ENCODE measurements at regions not wholly inside any gene's neighbourhood (a gene's known extent, or its start where the extent isn't known, plus 50 kb on each side); places are given as distances from the start of the nearest gene placed in this dataset.

- H3K9me3 ChIP-seq (ENCODE audit: control insufficient read depth, insufficient read depth, low read depth, low read length), result no peaks in the 10 kb centered on the region
- POLR2A ChIA-PET, result no interaction called here
- H3K36me3 ChIP-seq (ENCODE audit: control insufficient read depth in 2 of 2, insufficient read depth in 1 of 2, low read length in 2 of 2), result no peaks in the 10 kb centered on the region
- H3K27ac ChIP-seq (ENCODE audit: extremely low read depth, low read depth, low read length), result no peak overlapping the region
- H3K4me3 ChIP-seq (ENCODE audit: low read depth, low read length), result no peak overlapping the region
- H3K4me1 ChIP-seq (ENCODE audit: control insufficient read depth, insufficient read depth, low read length), result no peaks in the 10 kb centered on the region
- TF ChIP-seq ZSCAN4 (tag by site-specific recombination; IDR thresholded peaks at IDR 0.05) (no peak), TCF7L2 (IDR thresholded peaks at IDR 0.05; ENCODE audit: borderline replicate concordance, low read depth, low read length) (no peak), HIC1 (tag by site-specific recombination; IDR thresholded peaks at IDR 0.05) (no peak), ZNF426 (tag by site-specific recombination; IDR thresholded peaks at IDR 0.05) (no peak), ZNF664 (tag by site-specific recombination; IDR thresholded peaks at IDR 0.05) (no peak), KLF7 (tag by site-specific recombination; IDR thresholded peaks at IDR 0.05; ENCODE audit: borderline replicate concordance) (no peak)
- CTCF ChIA-PET, result interaction anchor here (0.6 to 1.5 kb wide), 3 partner anchors 15 to 256 kb away, joined by 3 to 7 read pairs (median 5); no protein-coding TSS in a partner anchor
These were observed 817.3 kb downstream of the SATB2 start for GRCh38 chr2:198640463-198640862.

GRCh38 chr2:198639580-198639979, 818.2 kb downstream of the SATB2 start:
- Histone ChIP-seq H3K36me3 (ENCODE audit: control insufficient read depth in 2 of 2, insufficient read depth in 1 of 2, low read length in 2 of 2) (no peaks in the 10 kb centered on the region), H3K4me3 (ENCODE audit: low read depth, low read length) (no peak overlapping the region), H3K27ac (ENCODE audit: extremely low read depth, low read depth, low read length) (no peak overlapping the region), H3K9me3 (ENCODE audit: control insufficient read depth, insufficient read depth, low read depth, low read length) (no peaks in the 10 kb centered on the region), H3K4me1 (ENCODE audit: control insufficient read depth, insufficient read depth, low read length) (no peaks in the 10 kb centered on the region)
- ChIA-PET POLR2A (no interaction called here), CTCF (interaction anchor here (1.1 kb wide), 1 partner anchor 18 kb away, joined by 3 read pairs; no protein-coding TSS in a partner anchor)
- TF ChIP-seq ZNF248 (tag by site-specific recombination; IDR thresholded peaks at IDR 0.05) (no peak), ZNF548 (tag by site-specific recombination; IDR thresholded peaks at IDR 0.05) (no peak), ZNF514 (tag by site-specific recombination; IDR thresholded peaks at IDR 0.05) (no peak), ZNF2 (tag by site-specific recombination; IDR thresholded peaks at IDR 0.05) (no peak), ZNF626 (tag by site-specific recombination; IDR thresholded peaks at IDR 0.05) (no peak), ZNF610 (tag by site-specific recombination; IDR thresholded peaks at IDR 0.05; ENCODE audit: borderline replicate concordance) (no peak), SCRT2 (tag by site-specific recombination; IDR thresholded peaks at IDR 0.05) (no peak), ZNF175 (tag by site-specific recombination; IDR thresholded peaks at IDR 0.05) (no peak), ZNF132 (tag by site-specific recombination; IDR thresholded peaks at IDR 0.05; ENCODE audit: borderline replicate concordance) (no peak), OVOL3 (tag by site-specific recombination; IDR thresholded peaks at IDR 0.05) (no peak), ZNF473 (tag by site-specific recombination; IDR thresholded peaks at IDR 0.05) (no peak), CTCF (tag by site-specific recombination; IDR thresholded peaks at IDR 0.05) (no peak), ZNF112 (tag by site-specific recombination; IDR thresholded peaks at IDR 0.05) (no peak), ZNF24 (tag by site-specific recombination; IDR thresholded peaks at IDR 0.05) (no peak), ZNF707 (tag by site-specific recombination; IDR thresholded peaks at IDR 0.05) (no peak), EGR2 (tag by site-specific recombination; IDR thresholded peaks at IDR 0.05; ENCODE audit: low read depth) (no peak), ZNF645 (tag by site-specific recombination; IDR thresholded peaks at IDR 0.05) (no peak), FEZF1 (tag by site-specific recombination; IDR thresholded peaks at IDR 0.05) (no peak), ZNF37A (tag by site-specific recombination; IDR thresholded peaks at IDR 0.05) (no peak)
